ENCODE measurements at regions not wholly inside any gene's neighbourhood (a gene's known extent, or its start where the extent isn't known, plus 50 kb on each side); places are given as distances from the start of the nearest gene placed in this dataset.

GRCh38 chr3:24683090-24683489 is 188.4 kb upstream of the THRB start:
- no peaks in the 10 kb centered on the region for H3K27me3 ChIP-seq (ENCODE audit: insufficient read depth)
- peaks cover 13% of the 10 kb centered on the region for H3K4me1 ChIP-seq (ENCODE audit: insufficient read depth)
- H3K4me3 ChIP-seq = no peak overlapping the region
- no peaks in the 10 kb centered on the region; the same call in 2 of the 3 replicates for H3K9me3 Mint-ChIP-seq
- no peak for ATAC-seq
- no peak overlapping the region for H3K4me3 Mint-ChIP-seq
- peaks cover 8% of the 10 kb centered on the region for H3K27me3 Mint-ChIP-seq (ENCODE audit: insufficient read depth, low read depth, poor library complexity)
- H3K36me3 Mint-ChIP-seq (ENCODE audit: low read depth) = no peaks in the 10 kb centered on the region
- H3F3A ChIP-seq (replicated peaks; ENCODE audit: low read depth) = no peaks in the 10 kb centered on the region
- no peak overlapping the region; the same call in 1 of the 2 replicates for H2AFZ ChIP-seq
- H3K36me3 ChIP-seq (ENCODE audit: insufficient read depth) = no peaks in the 10 kb centered on the region
- no peak for DNase-seq (ENCODE audit: low spot score)
- peaks cover 15% of the 10 kb centered on the region for H3K4me1 Mint-ChIP-seq
- no peak overlapping the region for H3K27ac ChIP-seq (ENCODE audit: low read depth)
- no peaks in the 10 kb centered on the region for H3K9me2 ChIP-seq (ENCODE audit: insufficient read depth)
- H3K4me2 ChIP-seq = no peak overlapping the region
- no peaks in the 10 kb centered on the region for H3K79me2 ChIP-seq (replicated peaks; ENCODE audit: insufficient read depth)
- H3K27ac Mint-ChIP-seq = no peak overlapping the region
- H4K20me1 ChIP-seq (replicated peaks; ENCODE audit: insufficient read depth) = no peaks in the 10 kb centered on the region
- no peak for TF ChIP-seq EZH2phosphoT487 (IDR thresholded peaks at IDR 0.05; ENCODE audit: unreplicated experiment)
- TF ChIP-seq REST (IDR thresholded peaks at IDR 0.05; ENCODE audit: unreplicated experiment) = no peak

GRCh38 chr3:24683633-24684384 is 189.2 kb upstream of the THRB start:
- Histone ChIP-seq H4K20me1 (replicated peaks; ENCODE audit: insufficient read depth) (no peaks in the 10 kb centered on the region), H3K4me3 (0 out of 2 replicates have a peak overlapping the region, but pooled peaks have one; percentile 24), H3K27me3 (ENCODE audit: insufficient read depth) (no peaks in the 10 kb centered on the region), H3K79me2 (replicated peaks; ENCODE audit: insufficient read depth) (no peaks in the 10 kb centered on the region), H2AFZ (no peak overlapping the region), H3K27ac (ENCODE audit: low read depth) (no peak overlapping the region), H3K4me1 (ENCODE audit: insufficient read depth) (peaks cover 16% of the 10 kb centered on the region), H3K9me2 (ENCODE audit: insufficient read depth) (no peaks in the 10 kb centered on the region), H3K4me2 (peak overlapping the region; percentile 42), H3F3A (replicated peaks; ENCODE audit: low read depth) (no peaks in the 10 kb centered on the region), H3K36me3 (ENCODE audit: insufficient read depth) (no peaks in the 10 kb centered on the region)
- H3K27ac Mint-ChIP-seq = no peak overlapping the region
- peaks cover 10% of the 10 kb centered on the region for H3K27me3 Mint-ChIP-seq (ENCODE audit: insufficient read depth, low read depth, poor library complexity)
- ATAC-seq = peak; percentile 24; the same call in 2 of the 3 replicates
- peaks cover 20% of the 10 kb centered on the region for H3K4me1 Mint-ChIP-seq
- TF ChIP-seq NANOG (IDR thresholded peaks at IDR 0.05; ENCODE audit: borderline replicate concordance) = no peak
- TF ChIP-seq REST (IDR thresholded peaks at IDR 0.05; ENCODE audit: unreplicated experiment) = no peak
- TF ChIP-seq CTCF (conservative IDR thresholded peaks at IDR 0.05; ENCODE audit: low read depth in 2 of 2) = peak; percentile 73 to 78
- H3K9me3 Mint-ChIP-seq = no peaks in the 10 kb centered on the region; the same call in 2 of the 3 replicates
- DNase-seq (ENCODE audit: low spot score) = peak; percentile 72
- no peak overlapping the region for H3K4me3 Mint-ChIP-seq
- no peaks in the 10 kb centered on the region for H3K36me3 Mint-ChIP-seq (ENCODE audit: low read depth)
